H1 (cell line): ENCODE measurements at regions not wholly inside any gene's neighbourhood (a gene's known extent, or its start where the extent isn't known, plus 50 kb on each side); places are given as distances from the start of the nearest gene placed in this dataset.
"Not testable (repeated sequence)": the region's sequence is repeated elsewhere in the genome, so short reads cannot be mapped to it uniquely, and the experiment has no call there.

Experiments
- CTCF ChIA-PET: fragments of 300-600 bp; sonication (Branson Sonifier 250); formaldehyde crosslinking; loops from one replicate; lab custom pipeline; 2021; ENCODE audit not compliant: partially characterized antibody; lab: Charles Lee
- POLR2A ChIA-PET: fragments of 300-600 bp; sonication (Branson Sonifier 250); formaldehyde crosslinking; loops from one replicate; lab custom pipeline; 2021; ENCODE audit warnings: inconsistent platforms; ENCODE audit not compliant: partially characterized antibody; lab: Charles Lee
- DNase-seq, 2 experiments: peaks; one replicate each; pipeline versions ENCODE4 v3.0.0 to v3.0.0-alpha.2; 2010 to 2022; ENCODE audit warnings: low spot score in 2 of 2, low read depth in 1 of 2, mixed read lengths in 1 of 2
- FAIRE-seq: peaks from 2 replicates; lab custom pipeline; 2011; peaks lifted over from hg19 to GRCh38; lab: Jason Lieb, UNC
- H2AFZ ChIP-seq: 2 replicates; pipeline ENCODE4 v1.8.1; 2012; ENCODE audit warnings: low read length, inconsistent platforms
- H2AK5ac ChIP-seq: 2 replicates; pipeline ENCODE4 v1.6.1; 2013; ENCODE audit warnings: low read depth, low read length
- H2BK120ac ChIP-seq: replicated peaks from 2 replicates; pipeline ENCODE3; 2013; ENCODE audit warnings: low read depth, low read length, inconsistent platforms
- H2BK12ac ChIP-seq: 2 replicates; pipeline ENCODE4 v1.6.1; 2013; ENCODE audit warnings: low read depth, low read length
- H2BK15ac ChIP-seq: 2 replicates; pipeline ENCODE4 v1.6.1; 2013; ENCODE audit warnings: low read length
- H2BK20ac ChIP-seq: 2 replicates; pipeline ENCODE4 v1.6.1; 2013; ENCODE audit warnings: low read length
- H2BK5ac ChIP-seq: 2 replicates; pipeline ENCODE4 v1.6.1; 2013; ENCODE audit warnings: low read depth, low read length
- H3K14ac ChIP-seq: 2 replicates; pipeline ENCODE4 v1.6.1; 2013; ENCODE audit warnings: inconsistent platforms; ENCODE audit not compliant: insufficient read length
- H3K18ac ChIP-seq: 2 replicates; pipeline ENCODE4 v1.6.1; 2013; ENCODE audit warnings: low read length; ENCODE audit errors: extremely low read depth
- H3K23ac ChIP-seq: 2 replicates; pipeline ENCODE4 v1.6.1; 2013; ENCODE audit warnings: inconsistent platforms; ENCODE audit not compliant: insufficient read length
- H3K23me2 ChIP-seq: 2 replicates; pipeline ENCODE4 v1.6.1; 2013; ENCODE audit warnings: low read depth, low read length
- H3K27ac ChIP-seq: 2 replicates; pipeline ENCODE4 v1.6.1; 2011; ENCODE audit warnings: low read depth, low read length, inconsistent platforms
- H3K27me3 ChIP-seq, 4 experiments: replicated peaks in 1 of 4; 1 replicate in 1 of 4; 2 replicates in 3 of 4; pipeline versions ENCODE4 v1.6.1 to v1.8.1; 2011 to 2013; ENCODE audit warnings: low read length in 3 of 4, mild to moderate bottlenecking in 3 of 4, inconsistent platforms in 2 of 4, mixed read lengths in 2 of 4, moderate library complexity in 1 of 4; ENCODE audit not compliant: control insufficient read depth in 3 of 4, insufficient read depth in 3 of 4; ENCODE audit errors: extremely low read depth in 1 of 4
- H3K36me3 ChIP-seq, 4 experiments: 2 replicates each; pipeline versions ENCODE4 v1.6.1 to v1.8.1; 2011 to 2013; ENCODE audit warnings: mild to moderate bottlenecking in 4 of 4, low read length in 3 of 4, moderate library complexity in 2 of 4, control low read depth in 1 of 4, inconsistent platforms in 1 of 4; ENCODE audit not compliant: insufficient read depth in 4 of 4, control insufficient read depth in 2 of 4
- H3K4ac ChIP-seq: replicated peaks from 2 replicates; pipeline ENCODE3; 2013; ENCODE audit warnings: low read length, low read depth, mixed read lengths, inconsistent platforms; ENCODE audit not compliant: insufficient read length
- H3K4me1 ChIP-seq, 4 experiments: replicated peaks in 1 of 4; 1 replicate in 1 of 4; 2 replicates in 3 of 4; pipeline versions ENCODE4 v1.6.1 to v1.8.1; 2011 to 2013; ENCODE audit warnings: low read length in 3 of 4, inconsistent platforms in 2 of 4, mixed read lengths in 1 of 4; ENCODE audit not compliant: insufficient read depth in 4 of 4, control insufficient read depth in 3 of 4
- H3K4me2 ChIP-seq, 2 experiments: 2 replicates each; pipeline versions ENCODE4 v1.6.1 to v1.8.1; 2011 to 2013; ENCODE audit warnings: low read depth in 2 of 2, low read length in 2 of 2, control low read depth in 1 of 2, inconsistent platforms in 1 of 2, mild to moderate bottlenecking in 1 of 2; ENCODE audit not compliant: insufficient read depth in 1 of 2
- H3K4me3 ChIP-seq, 4 experiments: fragments of 200-600, 300-600 bp in 1 of 4; sonication (generic), shearing (Covaris generic), sonication (Bioruptor Twin) in 1 of 4; 2 replicates each; pipeline versions ENCODE4 v1.5.1 to v1.8.1; 2011 to 2016; ENCODE audit warnings: low read length in 4 of 4, low read depth in 3 of 4, control low read depth in 2 of 4, inconsistent platforms in 2 of 4, mild to moderate bottlenecking in 2 of 4, mixed read lengths in 1 of 4, moderate library complexity in 1 of 4; ENCODE audit not compliant: insufficient read depth in 2 of 4; ENCODE audit errors: extremely low read depth in 1 of 4
- H3K56ac ChIP-seq: replicated peaks from 2 replicates; pipeline ENCODE3; 2013; ENCODE audit warnings: low read depth, mild to moderate bottlenecking, mixed read lengths, low read length, inconsistent platforms; ENCODE audit not compliant: insufficient read length
- H3K79me1 ChIP-seq: 2 replicates; pipeline ENCODE4 v1.6.1; 2013; ENCODE audit warnings: low read depth, low read length, control low read depth
- H3K79me2 ChIP-seq, 2 experiments: 2 replicates each; pipeline versions ENCODE4 v1.6.1 to v1.8.1; 2012 to 2013; ENCODE audit warnings: low read length in 2 of 2, mild to moderate bottlenecking in 2 of 2, inconsistent platforms in 1 of 2; ENCODE audit not compliant: insufficient read depth in 2 of 2, control insufficient read depth in 1 of 2
- H3K9ac ChIP-seq, 4 experiments: replicated peaks in 1 of 4; 1 replicate in 1 of 4; 2 replicates in 3 of 4; pipeline versions ENCODE4 v1.6.1 to v1.8.1; 2011 to 2013; ENCODE audit warnings: low read depth in 3 of 4, low read length in 3 of 4, control low read depth in 2 of 4, mild to moderate bottlenecking in 2 of 4, moderate library complexity in 2 of 4, inconsistent platforms in 1 of 4; ENCODE audit errors: extremely low read depth in 1 of 4
- H3K9me3 ChIP-seq, 2 experiments: 2 replicates each; pipeline versions ENCODE4 v1.6.1 to v1.8.1; 2012 to 2013; ENCODE audit warnings: mild to moderate bottlenecking in 2 of 2, moderate library complexity in 2 of 2, control low read depth in 1 of 2, inconsistent platforms in 1 of 2, low read depth in 1 of 2, low read length in 1 of 2, mixed read lengths in 1 of 2; ENCODE audit not compliant: insufficient read depth in 2 of 2
- H4K20me1 ChIP-seq, 2 experiments: replicated peaks in 1 of 2; 2 replicates each; pipeline versions ENCODE3 to v1.8.1; 2011 to 2013; ENCODE audit warnings: inconsistent platforms in 2 of 2, low read length in 2 of 2, mild to moderate bottlenecking in 1 of 2; ENCODE audit not compliant: insufficient read depth in 2 of 2, control insufficient read depth in 1 of 2
- H4K5ac ChIP-seq: 2 replicates; pipeline ENCODE4 v1.6.1; 2013; ENCODE audit warnings: low read length, low read depth, mixed read lengths, inconsistent platforms; ENCODE audit not compliant: insufficient read length
- H4K8ac ChIP-seq: 2 replicates; pipeline ENCODE4 v1.8.0; 2013; ENCODE audit warnings: mild to moderate bottlenecking, moderate library complexity, low read length, inconsistent platforms; ENCODE audit not compliant: insufficient read depth; ENCODE audit errors: extremely low read depth
- H4K91ac ChIP-seq: replicated peaks from 2 replicates; pipeline ENCODE3; 2013; ENCODE audit warnings: low read length, mixed read lengths, inconsistent platforms; ENCODE audit not compliant: insufficient read length
- WGBS, 2 experiments: shearing (Covaris generic) in 1 of 2; methylation state at CpG; one replicate each; pipeline versions ENCODE4 v1.1.6 to v1.1.7; 2013 to 2015; ENCODE audit warnings: low lambda C conversion rate in 2 of 2, mixed read lengths in 2 of 2, inconsistent platforms in 1 of 2, low coverage in 1 of 2, missing lambda C conversion rate in 1 of 2; ENCODE audit not compliant: insufficient replicate concordance in 2 of 2, insufficient coverage in 1 of 2, insufficient read length in 1 of 2; ENCODE audit errors: extremely low coverage in 1 of 2, missing lambda C conversion rate in 1 of 2; 5-methylcytosine and 5-hydroxymethylcytosine counted together

DNA sequence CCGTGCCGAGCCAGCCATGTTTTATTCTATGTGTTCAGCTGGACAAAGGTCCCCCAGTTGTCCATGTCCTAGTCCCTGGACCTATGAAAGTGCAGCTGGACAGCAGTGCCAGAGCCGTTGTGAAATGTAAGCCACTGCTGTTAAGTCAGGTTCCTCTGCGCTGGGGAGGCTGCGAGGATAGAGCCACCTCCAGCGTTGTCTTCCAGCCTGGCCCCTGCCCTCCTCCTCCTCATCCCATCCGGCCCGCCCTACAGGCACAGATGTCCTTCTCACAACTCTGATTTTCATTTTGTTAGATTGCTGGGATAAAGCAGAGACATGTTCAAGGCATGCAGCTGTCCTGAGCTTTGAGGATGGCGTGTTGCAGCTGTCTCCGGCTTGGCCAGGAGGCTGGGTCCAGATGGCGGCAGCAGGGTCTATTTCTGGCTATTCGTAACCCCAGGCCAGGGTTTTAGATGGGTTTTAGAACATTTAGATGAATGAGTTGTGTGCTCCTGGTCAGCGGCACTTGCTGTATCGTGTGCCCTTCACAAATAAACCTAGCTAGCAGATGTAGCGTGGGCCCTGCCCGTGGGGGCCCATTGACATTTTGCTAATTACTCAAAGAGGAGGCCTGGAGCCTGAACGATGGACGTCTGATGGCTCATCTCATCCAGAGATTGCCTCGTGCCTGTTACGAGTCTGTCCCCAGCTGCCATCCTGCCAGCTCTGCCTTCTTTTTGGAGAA lies 185.7 kb downstream of the LAT start:
- H3K36me3 ChIP-seq, H4K20me1 ChIP-seq, H3K23ac ChIP-seq, H3K79me1 ChIP-seq, H3K9me3 ChIP-seq, H3K4me1 ChIP-seq, H3K4ac ChIP-seq, H4K91ac ChIP-seq, H3K18ac ChIP-seq, H2AFZ ChIP-seq, H4K5ac ChIP-seq, H3K9ac ChIP-seq, H2BK12ac ChIP-seq, H2BK120ac ChIP-seq, H2BK5ac ChIP-seq, H2BK15ac ChIP-seq, H3K79me2 ChIP-seq, DNase-seq, H3K14ac ChIP-seq, H3K27ac ChIP-seq, H3K56ac ChIP-seq, FAIRE-seq, H3K27me3 ChIP-seq, H2AK5ac ChIP-seq, H3K4me2 ChIP-seq, H4K8ac ChIP-seq, H3K4me3 ChIP-seq, POLR2A ChIA-PET, H3K23me2 ChIP-seq, H2BK20ac ChIP-seq: not testable (repeated sequence)
- CTCF ChIA-PET = interaction anchor here (1.2 kb wide), 1 partner anchor 87 kb away, joined by 3 read pairs; no protein-coding TSS in a partner anchor
- 93% methylated on average over 20 of the region's 20 CpGs; no CpG with 5 or more reads in 1 of the 2 experiments for WGBS, 2 experiments
